DMS53 (cell line): ENCODE measurements at regions not wholly inside any gene's neighbourhood (a gene's known extent, or its start where the extent isn't known, plus 50 kb on each side); places are given as distances from the start of the nearest gene placed in this dataset.

Source experiments
- DNase-seq: peaks from one replicate; lab custom pipeline; 2025; lab: John Stamatoyannopoulos, UW

GRCh38 chr9:134987906-134988700, 70.4 kb upstream of the FCN1 start:
- no peak for DNase-seq

- no peak for DNase-seq
Observed at GRCh38 chr9:134988706-134989105, 71.0 kb upstream of the FCN1 start.

- no peak for DNase-seq
Observed at GRCh38 chr9:134989206-134990065, 71.7 kb upstream of the FCN1 start.

- DNase-seq, result no peak
Observed at GRCh38 chr9:134991808-134992754, 74.4 kb upstream of the FCN1 start.

- no peak for DNase-seq
Observed at GRCh38 chr9:134992755-134993124, 75.0 kb upstream of the FCN1 start.

GRCh38 chr9:134993416-134993815, 75.7 kb upstream of the FCN1 start:
- DNase-seq, result no peak

GRCh38 chr9:134993996-134994720, 76.4 kb upstream of the FCN1 start:
- no peak for DNase-seq

- DNase-seq, result no peak
Observed at GRCh38 chr9:134994926-134995791, 77.4 kb upstream of the FCN1 start.

- no peak for DNase-seq
Observed at GRCh38 chr9:134995792-134996120, 78.0 kb upstream of the FCN1 start.

- no peak for DNase-seq
Observed at GRCh38 chr9:134996591-134997530, 79.1 kb upstream of the FCN1 start.

- peak; percentile 13 for DNase-seq
Observed at GRCh38 chr9:135000647-135001245, 83.0 kb upstream of the FCN1 start.

GRCh38 chr9:135001526-135001925, 83.8 kb upstream of the FCN1 start:
- DNase-seq, result no peak

- no peak for DNase-seq
Observed at GRCh38 chr9:135002336-135002735, 84.6 kb upstream of the FCN1 start.

- DNase-seq, result no peak
Observed at GRCh38 chr9:135002802-135003201, 84.7 kb upstream of the OLFM1 start.

- no peak for DNase-seq
Observed at GRCh38 chr9:135004772-135005171, 82.7 kb upstream of the OLFM1 start.

GRCh38 chr9:135006911-135007570, 80.4 kb upstream of the OLFM1 start:
- no peak for DNase-seq

GRCh38 chr9:135007601-135008000, 79.9 kb upstream of the OLFM1 start:
- no peak for DNase-seq

GRCh38 chr9:135008416-135008815, 79.1 kb upstream of the OLFM1 start:
- no peak for DNase-seq
